Activated CD8-positive, alpha-beta memory T cell treated with anti-CD3 and anti-CD28 coated beads, Interleukin-2, amount 10 ng/mL, durations not matched to agents 7 days and 5 days (primary cell): ENCODE measurements at regions not wholly inside any gene's neighbourhood (a gene's known extent, or its start where the extent isn't known, plus 50 kb on each side); places are given as distances from the start of the nearest gene placed in this dataset.
"Not testable (repeated sequence)": the region's sequence is repeated elsewhere in the genome, so short reads cannot be mapped to it uniquely, and the experiment has no call there.

Experiments
- ATAC-seq: fragments of 150-1000 bp; cut with Tn5 transposase; one replicate; pipeline ENCODE4 v1.10.0; 2021; ENCODE audit warnings: moderate library complexity
- CTCF ChIA-PET: fragments of 350-600 bp; sonication (Branson Sonifier 250); formaldehyde crosslinking; loops from one replicate; lab custom pipeline; 2021; ENCODE audit warnings: antibody characterized with exemption; lab: Charles Lee
- DNase-seq: peaks from one replicate; pipeline ENCODE4 v3.0.0-alpha.2; 2020
- H3K27ac Mint-ChIP-seq: one replicate; pipeline ENCODE4 v1.8.0; 2021; ENCODE audit warnings: mild to moderate bottlenecking, mixed read lengths
- H3K27me3 Mint-ChIP-seq: one replicate; pipeline ENCODE4 v1.8.0; 2021; ENCODE audit warnings: mixed read lengths
- H3K36me3 Mint-ChIP-seq: one replicate; pipeline ENCODE4 v1.8.0; 2021; ENCODE audit warnings: mild to moderate bottlenecking, mixed read lengths
- H3K4me1 Mint-ChIP-seq: one replicate; pipeline ENCODE4 v1.8.0; 2021; ENCODE audit warnings: mixed read lengths
- H3K4me3 Mint-ChIP-seq: one replicate; pipeline ENCODE4 v1.8.0; 2021; ENCODE audit warnings: mild to moderate bottlenecking, moderate library complexity, mixed read lengths
- H3K9me3 Mint-ChIP-seq: one replicate; pipeline ENCODE4 v1.8.0; 2022; ENCODE audit warnings: low read depth, mixed read lengths

DNA sequence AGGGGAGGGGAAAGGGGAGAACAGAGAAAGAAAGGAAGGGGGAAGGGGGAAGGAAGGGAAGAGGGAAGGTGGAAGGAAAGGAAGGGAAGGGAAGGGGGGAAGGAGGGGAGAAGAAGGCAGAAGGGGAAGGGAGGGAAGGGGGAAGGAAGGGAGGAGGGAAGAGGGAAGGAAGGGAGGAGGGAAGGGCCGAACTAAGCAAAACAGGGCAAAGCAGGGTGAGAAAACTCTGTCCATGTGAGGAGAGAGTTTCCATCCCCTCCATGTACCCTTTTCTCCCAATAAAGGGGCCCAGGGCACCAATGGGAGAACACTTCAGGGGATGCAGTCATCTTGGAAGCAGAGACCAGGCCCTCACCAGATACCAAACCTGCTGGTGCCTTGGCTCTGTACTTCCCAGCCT lies 256.8 kb upstream of the CDH5 start:
- no peak for DNase-seq
- CTCF ChIA-PET, result no interaction called here
- Mint-ChIP-seq H3K36me3 (no peaks in the 10 kb centered on the region), H3K4me3 (no peak overlapping the region), H3K9me3 (no peaks in the 10 kb centered on the region), H3K4me1 (no peaks in the 10 kb centered on the region), H3K27me3 (no peaks in the 10 kb centered on the region), H3K27ac (no peak overlapping the region)
- no peak for ATAC-seq

DNA sequence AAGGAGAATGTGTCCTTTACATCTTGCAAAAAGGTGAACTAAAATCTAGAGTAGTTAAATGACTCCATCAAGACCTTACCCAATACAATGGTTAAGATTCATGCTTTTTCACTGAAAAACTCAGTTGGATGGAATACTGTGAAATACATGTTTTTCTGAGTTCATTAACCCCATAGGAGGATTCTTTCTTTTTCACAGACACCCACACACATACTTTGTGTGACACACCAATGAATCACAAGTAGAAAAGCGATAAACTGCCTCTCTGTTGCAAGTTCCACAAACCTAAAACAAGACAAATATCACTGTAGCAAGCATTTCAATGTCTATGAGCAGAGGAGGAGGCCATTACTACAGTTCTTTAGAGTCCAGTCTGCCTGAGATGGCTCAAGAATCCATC lies 258.8 kb upstream of the CDH5 start:
- Mint-ChIP-seq H3K9me3 (no peaks in the 10 kb centered on the region), H3K4me3 (no peak overlapping the region), H3K36me3 (no peaks in the 10 kb centered on the region), H3K27me3 (no peaks in the 10 kb centered on the region), H3K27ac (no peak overlapping the region), H3K4me1 (no peaks in the 10 kb centered on the region)
- ATAC-seq (no peak), DNase-seq (no peak)
- CTCF ChIA-PET, result no interaction called here

DNA sequence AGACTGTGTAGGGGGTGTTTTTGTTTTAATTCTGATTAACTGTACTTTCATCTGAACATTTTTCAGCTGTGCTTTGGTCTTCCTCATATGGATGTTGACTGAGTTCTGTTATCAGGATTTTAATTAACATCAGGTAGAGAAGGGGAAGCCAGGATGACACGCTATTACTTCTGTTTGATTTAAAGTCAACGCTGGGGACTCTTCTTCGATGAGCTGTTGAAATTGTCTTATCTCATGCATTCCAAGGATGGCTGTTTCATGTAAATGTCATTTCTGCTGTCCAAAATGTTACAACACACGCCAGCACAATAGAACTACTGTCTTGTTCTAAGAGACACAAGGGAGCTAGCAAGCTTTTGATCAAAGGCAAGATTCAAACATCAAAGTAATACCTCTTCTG lies 263.3 kb upstream of the CDH5 start:
- Mint-ChIP-seq H3K9me3 (no peaks in the 10 kb centered on the region), H3K36me3 (no peaks in the 10 kb centered on the region), H3K27ac (no peak overlapping the region), H3K4me1 (no peaks in the 10 kb centered on the region), H3K4me3 (no peak overlapping the region), H3K27me3 (no peaks in the 10 kb centered on the region)
- CTCF ChIA-PET, result no interaction called here
- ATAC-seq (no peak), DNase-seq (no peak)

DNA sequence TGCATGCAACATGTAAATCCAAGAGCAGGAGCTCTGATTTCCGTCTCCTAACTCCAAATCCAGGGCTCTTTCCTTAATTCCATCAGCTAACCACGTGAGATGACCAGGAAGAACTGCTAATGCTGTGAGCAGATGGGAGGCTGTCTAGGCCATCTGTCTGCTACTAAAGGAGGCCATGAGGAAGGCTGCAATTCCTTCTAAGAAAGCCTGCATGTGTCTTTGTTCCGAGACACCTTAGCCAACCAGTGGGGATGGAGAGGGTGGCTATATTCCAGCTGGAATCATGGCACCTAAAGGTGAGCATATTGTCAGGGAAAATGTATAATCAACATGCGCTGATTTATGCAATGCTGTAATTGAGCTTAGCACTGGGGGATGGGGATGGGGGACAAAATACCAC lies 267.2 kb upstream of the CDH5 start:
- ATAC-seq, result no peak
- DNase-seq, result no peak
- H3K4me3 Mint-ChIP-seq, result no peak overlapping the region
- H3K27ac Mint-ChIP-seq, result no peak overlapping the region
- H3K36me3 Mint-ChIP-seq, result no peaks in the 10 kb centered on the region
- H3K27me3 Mint-ChIP-seq, result no peaks in the 10 kb centered on the region
- CTCF ChIA-PET, result no interaction called here
- no peaks in the 10 kb centered on the region for H3K9me3 Mint-ChIP-seq
- H3K4me1 Mint-ChIP-seq, result no peaks in the 10 kb centered on the region

DNA sequence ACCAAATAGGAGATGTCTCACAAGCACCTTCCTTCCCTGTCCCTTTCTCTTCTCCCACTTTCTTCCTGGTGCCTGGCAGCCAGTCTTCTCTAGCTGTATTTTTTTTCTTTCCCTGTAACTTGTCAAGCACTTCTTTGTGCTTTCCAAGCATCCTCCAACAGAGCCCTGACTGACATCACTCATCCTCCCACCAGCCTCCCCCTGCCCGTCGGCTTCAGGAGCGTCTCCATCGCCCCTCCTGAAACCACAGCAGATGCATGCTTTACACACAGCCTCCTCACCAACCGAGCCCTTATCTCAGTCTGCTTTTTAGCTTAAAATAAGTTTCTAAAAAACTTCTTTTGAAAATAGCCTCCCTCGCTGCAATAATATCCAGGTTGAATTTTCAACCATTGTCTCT lies 268.7 kb upstream of the CDH5 start:
- H3K27me3 Mint-ChIP-seq, result no peaks in the 10 kb centered on the region
- no peak for DNase-seq
- H3K36me3 Mint-ChIP-seq, result no peaks in the 10 kb centered on the region
- no peak for ATAC-seq
- no peak overlapping the region for H3K27ac Mint-ChIP-seq
- no peak overlapping the region for H3K4me3 Mint-ChIP-seq
- no peaks in the 10 kb centered on the region for H3K9me3 Mint-ChIP-seq
- no peaks in the 10 kb centered on the region for H3K4me1 Mint-ChIP-seq
- CTCF ChIA-PET, result no interaction called here

DNA sequence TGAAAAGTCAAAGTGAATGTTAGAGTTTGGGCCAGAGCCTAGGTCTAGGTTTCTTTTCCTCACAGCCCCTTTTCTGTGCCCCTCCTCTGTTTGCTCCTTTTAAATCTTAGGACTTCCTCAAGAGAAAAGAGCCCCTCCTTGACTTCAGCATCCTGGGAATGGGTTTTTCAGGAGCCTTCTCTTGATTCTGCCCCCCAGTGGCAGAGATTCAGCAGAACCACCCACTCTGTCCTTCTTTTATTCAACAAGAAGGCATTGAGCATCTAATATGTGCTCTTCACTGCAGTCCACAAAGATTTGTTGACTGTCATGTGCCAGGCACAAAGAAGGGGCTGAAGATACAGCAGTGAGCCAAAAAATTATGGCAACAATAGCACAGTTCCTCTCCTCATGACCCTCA lies 270.8 kb upstream of the CDH5 start:
- CTCF ChIA-PET, result no interaction called here
- Mint-ChIP-seq H3K36me3 (no peaks in the 10 kb centered on the region), H3K4me3 (no peak overlapping the region), H3K9me3 (no peaks in the 10 kb centered on the region), H3K27ac (no peak overlapping the region), H3K27me3 (no peaks in the 10 kb centered on the region), H3K4me1 (no peaks in the 10 kb centered on the region)
- DNase-seq (no peak), ATAC-seq (no peak)

DNA sequence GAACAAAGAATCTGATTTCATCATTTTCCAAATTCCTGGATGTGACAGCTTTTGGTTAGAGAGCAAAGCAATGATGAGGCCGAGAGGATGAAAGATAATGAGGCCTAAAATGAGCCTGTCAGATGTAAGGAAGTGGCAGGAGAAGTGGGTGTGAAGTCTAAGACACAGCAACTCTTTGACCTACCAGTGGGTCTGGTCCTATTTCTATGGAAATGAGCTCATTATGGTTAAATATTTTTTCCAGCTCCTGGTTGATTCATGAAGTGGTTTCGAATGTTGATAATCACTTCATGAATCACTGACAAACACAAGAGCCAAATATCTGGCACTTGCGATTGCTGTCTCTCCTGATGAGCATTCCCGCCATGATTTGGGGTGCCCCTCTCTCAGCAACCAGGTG lies 273.3 kb upstream of the CDH5 start:
- Mint-ChIP-seq H3K36me3 (no peaks in the 10 kb centered on the region), H3K4me3 (no peak overlapping the region), H3K9me3 (no peaks in the 10 kb centered on the region), H3K4me1 (no peaks in the 10 kb centered on the region), H3K27me3 (no peaks in the 10 kb centered on the region), H3K27ac (no peak overlapping the region)
- CTCF ChIA-PET, result no interaction called here
- DNase-seq (no peak), ATAC-seq (no peak)

DNA sequence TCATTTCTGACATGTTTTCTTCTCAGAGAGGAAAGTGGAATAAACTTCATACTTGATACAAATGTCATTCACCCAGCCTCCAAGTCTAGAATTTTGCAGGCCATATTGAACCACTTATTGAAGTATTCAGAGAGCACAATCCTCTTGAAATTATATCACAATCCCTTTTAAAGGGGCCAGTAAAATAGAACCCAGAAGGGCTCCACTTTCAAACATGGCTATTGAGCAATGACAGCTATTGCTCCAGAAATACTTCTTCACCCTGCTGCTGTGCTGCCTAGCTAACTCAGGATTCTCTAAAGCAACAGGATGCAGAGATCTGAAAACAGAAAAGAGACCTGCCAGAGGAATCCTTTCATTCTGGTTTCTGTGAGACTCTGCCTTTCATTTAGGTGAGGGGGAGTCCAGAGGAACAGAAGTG lies 275.0 kb upstream of the CDH5 start:
- Mint-ChIP-seq H3K4me1 (no peaks in the 10 kb centered on the region), H3K27me3 (no peaks in the 10 kb centered on the region), H3K9me3 (no peaks in the 10 kb centered on the region), H3K27ac (no peak overlapping the region), H3K4me3 (no peak overlapping the region), H3K36me3 (no peaks in the 10 kb centered on the region)
- DNase-seq (no peak), ATAC-seq (no peak)
- CTCF ChIA-PET, result no interaction called here

DNA sequence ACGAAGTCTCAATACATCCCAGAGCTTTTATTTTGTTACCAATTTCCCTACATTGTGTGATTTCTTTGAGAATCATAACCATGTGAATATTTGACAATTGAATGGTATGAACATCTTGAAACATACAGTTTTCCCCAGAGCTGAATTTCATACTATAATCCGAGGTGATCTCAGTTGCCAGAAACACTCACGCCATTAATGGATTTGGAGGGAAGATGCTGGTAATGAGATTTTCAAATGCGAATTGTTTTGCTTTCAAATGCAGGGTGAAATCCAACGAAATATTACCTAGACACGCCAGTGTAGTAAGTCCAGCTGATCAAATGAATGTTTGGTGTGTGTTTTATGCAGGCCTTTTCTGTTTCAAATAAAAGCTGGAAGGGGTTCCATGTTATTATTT lies 277.8 kb upstream of the CDH5 start:
- no peaks in the 10 kb centered on the region for H3K36me3 Mint-ChIP-seq
- H3K4me3 Mint-ChIP-seq, result no peak overlapping the region
- DNase-seq (no peak), ATAC-seq (no peak)
- H3K27ac Mint-ChIP-seq, result no peak overlapping the region
- no peaks in the 10 kb centered on the region for H3K27me3 Mint-ChIP-seq
- CTCF ChIA-PET, result interaction anchor here (0.8 kb wide), 1 partner anchor 13 kb away, joined by 3 read pairs; no protein-coding TSS in a partner anchor
- H3K9me3 Mint-ChIP-seq, result no peaks in the 10 kb centered on the region
- no peaks in the 10 kb centered on the region for H3K4me1 Mint-ChIP-seq

DNA sequence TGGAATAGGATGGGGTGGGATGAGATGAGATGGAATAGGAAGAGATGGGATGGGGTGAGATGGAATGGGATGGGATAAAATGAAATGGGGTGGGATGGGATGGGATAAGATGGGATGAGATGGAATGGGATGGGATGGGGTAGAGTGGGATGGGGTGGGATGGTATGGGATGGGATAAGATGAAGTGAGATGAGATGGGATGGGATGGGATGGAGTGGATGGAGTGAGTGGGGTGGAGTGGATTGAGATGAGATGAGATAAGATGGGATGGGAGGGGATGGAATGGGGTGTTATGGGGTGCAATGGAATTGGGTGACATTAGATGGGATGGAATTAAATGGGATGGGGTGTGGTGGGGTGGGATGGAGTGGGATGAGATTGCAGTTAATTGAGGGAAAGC lies 279.2 kb upstream of the CDH5 start:
- Mint-ChIP-seq H3K9me3 (no peaks in the 10 kb centered on the region), H3K36me3 (no peaks in the 10 kb centered on the region), H3K4me1 (no peaks in the 10 kb centered on the region), H3K27me3 (no peaks in the 10 kb centered on the region), H3K27ac (no peak overlapping the region), H3K4me3 (no peak overlapping the region)
- ATAC-seq (no peak), DNase-seq (no peak)
- CTCF ChIA-PET, result no interaction called here

DNA sequence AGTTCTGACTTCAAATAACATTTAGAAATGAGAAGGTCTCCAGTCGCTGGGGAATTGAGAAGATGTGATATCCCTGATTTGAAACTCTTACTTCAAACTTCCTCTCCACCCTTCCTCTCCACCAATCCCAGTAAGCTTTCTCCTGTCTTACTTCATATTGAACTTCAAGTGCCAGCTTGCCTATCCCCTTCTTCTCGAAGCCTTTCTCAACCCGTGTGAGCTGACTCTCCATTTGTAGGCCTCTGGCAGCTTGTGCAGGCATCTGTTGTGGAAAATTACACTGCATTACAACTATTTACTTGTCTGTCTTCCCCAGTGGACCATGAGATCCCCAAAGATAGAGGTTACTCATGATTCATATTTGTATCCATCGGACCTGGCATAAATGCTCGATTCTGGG lies 280.8 kb upstream of the CDH5 start:
- no peaks in the 10 kb centered on the region for H3K4me1 Mint-ChIP-seq
- no peaks in the 10 kb centered on the region for H3K27me3 Mint-ChIP-seq
- no peaks in the 10 kb centered on the region for H3K9me3 Mint-ChIP-seq
- no peaks in the 10 kb centered on the region for H3K36me3 Mint-ChIP-seq
- DNase-seq, result no peak
- no peak overlapping the region for H3K27ac Mint-ChIP-seq
- H3K4me3 Mint-ChIP-seq, result no peak overlapping the region
- ATAC-seq, result no peak
- CTCF ChIA-PET, result no interaction called here

DNA sequence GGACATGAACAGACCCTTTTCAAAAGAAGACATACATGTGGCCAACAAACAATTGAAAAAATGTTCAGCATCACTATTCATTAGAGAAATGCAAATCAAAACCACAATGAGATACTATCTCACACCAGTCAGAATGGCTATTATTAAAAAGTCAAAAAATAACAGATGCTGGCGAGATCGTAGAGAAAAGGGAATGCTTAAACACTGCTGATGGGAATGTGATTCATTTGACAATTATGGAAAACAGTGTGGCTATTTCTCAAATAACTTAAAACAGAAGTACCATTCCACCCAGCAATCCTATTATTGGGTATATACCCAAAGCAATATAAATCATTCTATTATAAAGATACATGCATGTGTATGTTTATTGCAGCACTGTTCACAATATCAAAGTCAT lies 281.8 kb upstream of the CDH5 start:
- ATAC-seq, CTCF ChIA-PET, H3K4me3 Mint-ChIP-seq, H3K27ac Mint-ChIP-seq, H3K36me3 Mint-ChIP-seq, H3K4me1 Mint-ChIP-seq, H3K9me3 Mint-ChIP-seq, H3K27me3 Mint-ChIP-seq, DNase-seq: not testable (repeated sequence)

DNA sequence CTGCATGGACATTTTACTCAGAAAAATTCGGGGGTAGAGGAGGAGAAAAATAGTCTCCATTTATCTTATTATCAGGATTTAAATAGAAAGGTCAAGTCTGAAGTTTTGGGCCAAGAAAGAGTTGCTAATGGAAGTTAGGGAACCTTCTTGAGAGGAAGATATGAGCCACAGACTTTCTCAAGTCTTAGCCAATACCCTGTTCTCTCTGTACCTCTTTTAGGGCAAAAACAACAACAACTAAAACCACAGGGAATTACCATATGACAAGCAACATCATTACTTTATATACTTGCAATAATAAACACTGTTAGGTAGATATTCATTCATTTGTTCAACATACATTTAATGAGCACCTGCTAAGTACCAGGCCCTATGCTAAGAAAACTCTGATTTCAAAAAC lies 282.2 kb upstream of the CDH5 start:
- CTCF ChIA-PET, result no interaction called here
- no peaks in the 10 kb centered on the region for H3K4me1 Mint-ChIP-seq

DNA sequence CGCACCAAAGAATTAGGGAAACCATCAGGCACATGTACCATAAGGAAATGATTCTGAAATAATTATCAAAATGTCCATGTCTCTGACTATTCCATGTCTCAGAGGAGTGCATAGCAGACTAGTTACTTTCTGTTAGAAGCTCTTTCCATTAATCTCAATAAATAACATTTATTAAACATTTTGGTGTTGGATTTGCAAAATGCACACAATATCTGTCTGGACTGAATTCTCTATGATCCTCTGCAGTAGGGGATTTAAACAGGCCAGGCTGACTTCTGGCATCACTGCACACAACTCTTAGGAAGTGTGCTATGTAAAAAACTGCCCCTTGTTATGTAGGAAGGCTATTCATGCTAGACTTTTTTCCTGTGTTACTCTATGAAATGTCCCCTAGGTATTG lies 283.3 kb upstream of the CDH5 start:
- H3K9me3 Mint-ChIP-seq, result no peaks in the 10 kb centered on the region
- DNase-seq (no peak), ATAC-seq (no peak)
- no peaks in the 10 kb centered on the region for H3K27me3 Mint-ChIP-seq
- H3K36me3 Mint-ChIP-seq, result no peaks in the 10 kb centered on the region
- H3K4me1 Mint-ChIP-seq, result no peaks in the 10 kb centered on the region
- no peak overlapping the region for H3K4me3 Mint-ChIP-seq
- H3K27ac Mint-ChIP-seq, result no peak overlapping the region
- CTCF ChIA-PET, result no interaction called here

More for the DNA sequence above, 282.2 kb upstream of the CDH5 start:
- Mint-ChIP-seq H3K27ac (no peak overlapping the region), H3K27me3 (no peaks in the 10 kb centered on the region), H3K9me3 (no peaks in the 10 kb centered on the region), H3K36me3 (no peaks in the 10 kb centered on the region), H3K4me3 (no peak overlapping the region)
- DNase-seq (no peak), ATAC-seq (no peak)

DNA sequence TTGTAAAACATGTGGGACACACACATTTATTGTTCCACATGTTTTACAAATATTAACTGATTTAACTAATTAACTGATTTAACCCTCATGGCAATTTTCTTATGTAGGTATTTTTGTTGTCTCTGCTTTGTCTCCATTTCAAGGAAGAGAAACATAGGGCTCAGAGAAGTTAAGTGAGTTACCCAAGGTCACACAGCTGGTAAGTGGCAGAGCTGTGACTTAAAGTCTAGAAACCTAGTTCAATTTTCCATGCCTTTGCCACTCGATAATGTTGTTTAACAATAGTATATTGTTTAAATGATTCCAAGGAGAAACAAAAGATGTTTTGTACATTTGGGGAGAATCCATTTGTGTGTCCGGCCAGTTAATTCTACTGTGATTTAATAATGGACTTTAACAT lies 284.1 kb upstream of the CDH5 start:
- no peak overlapping the region for H3K27ac Mint-ChIP-seq
- CTCF ChIA-PET, result no interaction called here
- H3K27me3 Mint-ChIP-seq, result no peaks in the 10 kb centered on the region
- H3K36me3 Mint-ChIP-seq, result no peaks in the 10 kb centered on the region
- ATAC-seq, result no peak
- no peak for DNase-seq
- no peaks in the 10 kb centered on the region for H3K4me1 Mint-ChIP-seq
- H3K9me3 Mint-ChIP-seq, result no peaks in the 10 kb centered on the region
- no peak overlapping the region for H3K4me3 Mint-ChIP-seq
